ENCODE measurements at regions not wholly inside any gene's neighbourhood (a gene's known extent, or its start where the extent isn't known, plus 50 kb on each side); places are given as distances from the start of the nearest gene placed in this dataset.
"Not testable (repeated sequence)": the region's sequence is repeated elsewhere in the genome, so short reads cannot be mapped to it uniquely, and the experiment has no call there.

GRCh38 chr14:94823556-94824341, 53.8 kb upstream of the GSC start:
- DNase-seq: no peak

GRCh38 chr14:94821705-94822104, 51.8 kb upstream of the GSC start:
- DNase-seq: no peak

GRCh38 chr14:94820932-94821331, 51.0 kb upstream of the GSC start:
- DNase-seq: not testable (repeated sequence)

Data from NCI-H82 (cell line).